T-helper 1 cell treated with Interleukin-12 subunit alpha and Interleukin-12 subunit beta and Interleukin-4 antibody, amounts not matched to agents 30 μg/mL and 1 μg/mL, for 36 hours (primary cell): ENCODE measurements at regions not wholly inside any gene's neighbourhood (a gene's known extent, or its start where the extent isn't known, plus 50 kb on each side); places are given as distances from the start of the nearest gene placed in this dataset.
A peak's percentile ranks its signal among the peaks of the same experiment; 100 is the strongest.
"Not testable (repeated sequence)": the region's sequence is repeated elsewhere in the genome, so short reads cannot be mapped to it uniquely, and the experiment has no call there.

Source experiments
- H3K27ac Mint-ChIP-seq: one replicate; pipeline ENCODE4 v1.8.0; 2021; ENCODE audit warnings: mild to moderate bottlenecking, mixed read lengths
- H3K27me3 Mint-ChIP-seq: one replicate; pipeline ENCODE4 v1.8.0; 2021; ENCODE audit warnings: low read depth, mixed read lengths
- H3K36me3 Mint-ChIP-seq: one replicate; pipeline ENCODE4 v1.8.0; 2021; ENCODE audit warnings: low read depth, mixed read lengths
- H3K4me1 Mint-ChIP-seq: one replicate; pipeline ENCODE4 v1.8.0; 2021; ENCODE audit warnings: low read depth, mixed read lengths
- H3K4me3 Mint-ChIP-seq: one replicate; pipeline ENCODE4 v1.8.0; 2021; ENCODE audit warnings: mild to moderate bottlenecking, moderate library complexity, mixed read lengths
- H3K9me3 Mint-ChIP-seq: one replicate; pipeline ENCODE4 v1.8.0; 2021; ENCODE audit warnings: mixed read lengths

GRCh38 chr1:241447031-241447644 lies 72.4 kb downstream of the FH start:
- Mint-ChIP-seq H3K36me3 (no peaks in the 10 kb centered on the region), H3K27me3 (peaks cover 7% of the 10 kb centered on the region), H3K27ac (no peak overlapping the region), H3K4me3 (no peak overlapping the region), H3K9me3 (peaks cover 8% of the 10 kb centered on the region), H3K4me1 (no peaks in the 10 kb centered on the region)

- no peaks in the 10 kb centered on the region for H3K4me1 Mint-ChIP-seq
- H3K9me3 Mint-ChIP-seq: peaks cover 8% of the 10 kb centered on the region
- H3K27me3 Mint-ChIP-seq: peaks cover 4% of the 10 kb centered on the region
- H3K4me3 Mint-ChIP-seq: no peak overlapping the region
- H3K36me3 Mint-ChIP-seq: no peaks in the 10 kb centered on the region
- no peak overlapping the region for H3K27ac Mint-ChIP-seq
These were observed 74.7 kb downstream of the FH start for GRCh38 chr1:241444836-241445235.

DNA sequence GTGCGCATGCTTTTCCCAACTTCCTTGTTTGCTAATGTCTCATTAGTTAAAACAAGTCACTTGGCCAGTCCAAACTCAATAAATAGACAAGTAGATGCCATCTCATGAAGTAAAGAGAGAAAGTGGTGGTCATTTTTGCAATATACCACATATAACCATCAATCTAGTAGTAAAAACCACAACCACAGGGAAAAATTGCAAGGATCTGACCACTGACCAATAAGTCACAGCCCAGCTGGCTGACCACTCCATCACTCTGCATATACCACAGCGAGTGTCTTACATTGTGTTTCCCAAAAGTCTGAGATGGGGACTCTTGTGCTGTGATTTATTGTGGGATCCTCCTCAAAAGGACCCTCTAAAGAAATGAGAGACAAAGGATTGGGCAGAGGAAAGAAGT lies 76.0 kb downstream of the FH start:
- H3K4me3 Mint-ChIP-seq: no peak overlapping the region
- H3K9me3 Mint-ChIP-seq: peaks cover 8% of the 10 kb centered on the region
- H3K4me1 Mint-ChIP-seq: no peaks in the 10 kb centered on the region
- no peak overlapping the region for H3K27ac Mint-ChIP-seq
- no peaks in the 10 kb centered on the region for H3K36me3 Mint-ChIP-seq
- peaks cover 4% of the 10 kb centered on the region for H3K27me3 Mint-ChIP-seq

- Mint-ChIP-seq H3K27me3 (peaks cover 1% of the 10 kb centered on the region), H3K27ac (no peak overlapping the region), H3K9me3 (peaks cover 8% of the 10 kb centered on the region), H3K36me3 (no peaks in the 10 kb centered on the region), H3K4me3 (no peak overlapping the region), H3K4me1 (no peaks in the 10 kb centered on the region)
These were observed 76.9 kb downstream of the FH start for GRCh38 chr1:241442686-241443085.

DNA sequence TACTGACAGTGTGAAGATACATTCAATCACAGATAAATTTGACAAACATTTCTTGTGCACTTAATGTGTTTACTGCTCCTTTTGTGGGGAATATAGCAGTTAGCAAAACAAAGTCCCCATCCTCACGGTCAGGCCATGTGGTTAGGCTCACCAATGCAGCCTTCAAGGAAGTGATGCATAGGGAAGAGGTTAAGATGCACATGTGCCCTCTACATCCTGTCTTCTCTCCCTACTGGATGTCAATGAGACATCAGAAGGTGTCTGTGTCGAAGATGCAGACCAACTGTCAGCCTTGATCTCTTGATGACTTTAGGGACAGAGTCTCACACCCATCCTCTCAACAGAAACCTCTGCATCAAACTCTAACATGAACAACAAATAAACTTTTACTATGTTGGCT lies 78.7 kb downstream of the FH start:
- Mint-ChIP-seq H3K9me3 (peaks cover 8% of the 10 kb centered on the region), H3K27ac (no peak overlapping the region), H3K27me3 (no peaks in the 10 kb centered on the region), H3K36me3 (no peaks in the 10 kb centered on the region), H3K4me3 (no peak overlapping the region), H3K4me1 (no peaks in the 10 kb centered on the region)

- H3K36me3 Mint-ChIP-seq, H3K4me1 Mint-ChIP-seq, H3K4me3 Mint-ChIP-seq: not testable (repeated sequence)
These were observed 80.9 kb downstream of the FH start for GRCh38 chr1:241438686-241439085.

GRCh38 chr1:241432241-241432640 lies 75.2 kb upstream of the RGS7 start:
- H3K27me3 Mint-ChIP-seq: peaks cover 19% of the 10 kb centered on the region
- no peaks in the 10 kb centered on the region for H3K36me3 Mint-ChIP-seq
- H3K4me1 Mint-ChIP-seq: no peaks in the 10 kb centered on the region
- H3K9me3 Mint-ChIP-seq: no peaks in the 10 kb centered on the region
- H3K4me3 Mint-ChIP-seq: no peak overlapping the region
- no peak overlapping the region for H3K27ac Mint-ChIP-seq

More at GRCh38 chr1:241438686-241439085, 80.9 kb downstream of the FH start:
- H3K9me3 Mint-ChIP-seq, H3K27ac Mint-ChIP-seq, H3K27me3 Mint-ChIP-seq: not testable (repeated sequence)

DNA sequence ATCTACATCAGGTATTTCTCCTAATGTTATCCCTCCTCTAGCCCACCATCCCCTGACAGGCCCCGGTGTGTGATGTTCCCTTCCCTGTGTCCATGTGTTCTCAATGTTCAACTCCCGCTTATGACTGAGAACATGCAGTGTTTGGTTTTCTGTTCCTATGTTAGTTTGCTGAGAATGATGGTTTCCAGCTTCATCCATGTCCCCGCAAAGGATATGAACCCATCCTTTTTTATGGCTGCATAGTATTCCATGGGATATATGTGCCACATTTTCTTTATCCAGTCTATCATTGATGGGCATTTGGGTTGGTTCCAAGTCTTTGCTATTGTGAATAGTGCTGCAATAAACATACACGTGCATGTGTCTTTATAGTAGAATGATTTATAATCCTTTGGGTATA lies 68.1 kb upstream of the RGS7 start:
- H3K9me3 Mint-ChIP-seq, H3K27ac Mint-ChIP-seq, H3K4me1 Mint-ChIP-seq, H3K36me3 Mint-ChIP-seq: not testable (repeated sequence)
- Mint-ChIP-seq H3K27me3 (peaks cover 63% of the 10 kb centered on the region), H3K4me3 (peak overlapping the region; percentile 36)

- Mint-ChIP-seq H3K4me1 (peaks cover 3% of the 10 kb centered on the region), H3K27me3 (peaks cover 61% of the 10 kb centered on the region), H3K4me3 (no peak overlapping the region), H3K36me3 (no peaks in the 10 kb centered on the region), H3K9me3 (no peaks in the 10 kb centered on the region), H3K27ac (no peak overlapping the region)
These were observed 67.5 kb upstream of the RGS7 start for GRCh38 chr1:241424480-241424971.

- peaks cover 54% of the 10 kb centered on the region for H3K27me3 Mint-ChIP-seq
These were observed 66.8 kb upstream of the RGS7 start for GRCh38 chr1:241423541-241424479.

GRCh38 chr1:241422470-241422869 lies 65.5 kb upstream of the RGS7 start:
- peaks cover 3% of the 10 kb centered on the region for H3K4me1 Mint-ChIP-seq
- H3K27me3 Mint-ChIP-seq: peaks cover 50% of the 10 kb centered on the region
- H3K9me3 Mint-ChIP-seq: no peaks in the 10 kb centered on the region
- no peak overlapping the region for H3K27ac Mint-ChIP-seq
- H3K4me3 Mint-ChIP-seq: no peak overlapping the region
- no peaks in the 10 kb centered on the region for H3K36me3 Mint-ChIP-seq

More at GRCh38 chr1:241423541-241424479, 66.8 kb upstream of the RGS7 start:
- Mint-ChIP-seq H3K4me3 (peak overlapping the region; percentile 42), H3K9me3 (no peaks in the 10 kb centered on the region), H3K27ac (no peak overlapping the region), H3K36me3 (no peaks in the 10 kb centered on the region), H3K4me1 (peaks cover 3% of the 10 kb centered on the region)

- H3K27ac Mint-ChIP-seq: no peak overlapping the region
- peaks cover 27% of the 10 kb centered on the region for H3K27me3 Mint-ChIP-seq
These were observed 63.0 kb upstream of the RGS7 start for GRCh38 chr1:241419986-241420385.

GRCh38 chr1:241417258-241417657 lies 60.3 kb upstream of the RGS7 start:
- Mint-ChIP-seq H3K27me3 (peaks cover 13% of the 10 kb centered on the region), H3K27ac (no peak overlapping the region), H3K36me3 (no peaks in the 10 kb centered on the region), H3K9me3 (no peaks in the 10 kb centered on the region), H3K4me1 (no peaks in the 10 kb centered on the region), H3K4me3 (no peak overlapping the region)

More at GRCh38 chr1:241419986-241420385, 63.0 kb upstream of the RGS7 start:
- peaks cover 3% of the 10 kb centered on the region for H3K4me1 Mint-ChIP-seq
- H3K4me3 Mint-ChIP-seq: no peak overlapping the region
- H3K9me3 Mint-ChIP-seq: no peaks in the 10 kb centered on the region
- no peaks in the 10 kb centered on the region for H3K36me3 Mint-ChIP-seq

DNA sequence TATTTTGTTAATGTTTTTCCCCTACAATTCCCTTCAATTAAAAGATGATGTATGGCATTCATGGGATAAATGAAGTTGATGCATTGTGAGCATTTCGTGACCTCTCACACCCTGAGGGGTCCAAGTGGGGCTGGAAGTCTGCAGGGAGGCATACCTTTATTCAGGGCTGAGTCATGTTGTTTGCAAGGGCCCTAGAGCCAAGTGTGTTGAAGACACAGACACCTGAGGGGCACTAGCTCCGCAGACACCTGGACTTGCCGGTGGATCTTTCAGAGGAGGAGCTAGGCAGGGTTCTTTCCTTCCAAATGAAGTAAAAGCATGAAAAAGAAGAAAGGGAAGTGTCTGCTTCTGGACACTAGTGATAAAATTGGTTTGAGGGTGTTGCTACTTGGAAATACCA lies 57.0 kb upstream of the RGS7 start:
- H3K9me3 Mint-ChIP-seq: no peaks in the 10 kb centered on the region
- H3K4me3 Mint-ChIP-seq: no peak overlapping the region

DNA sequence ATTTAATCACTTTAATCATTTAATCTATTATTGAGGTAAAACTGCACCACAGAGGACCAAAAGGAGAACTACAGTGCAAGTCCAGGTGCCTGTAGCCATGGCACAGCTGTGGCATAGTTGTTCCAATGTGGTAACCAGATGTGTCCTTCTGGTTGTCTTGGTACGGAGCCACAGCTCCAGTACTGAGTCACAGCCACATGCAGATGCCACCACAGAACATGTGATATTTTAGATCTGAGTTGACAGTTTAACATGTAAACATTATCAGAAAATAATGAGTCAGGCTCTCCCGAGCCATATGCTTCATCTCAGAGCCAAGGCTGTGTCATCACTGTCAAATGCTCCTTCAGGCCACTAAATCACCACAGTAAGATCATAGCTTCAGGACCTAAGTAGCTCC lies 56.4 kb upstream of the RGS7 start:
- no peaks in the 10 kb centered on the region for H3K36me3 Mint-ChIP-seq
- no peaks in the 10 kb centered on the region for H3K9me3 Mint-ChIP-seq
- H3K4me1 Mint-ChIP-seq: no peaks in the 10 kb centered on the region
- H3K27me3 Mint-ChIP-seq: peaks cover 4% of the 10 kb centered on the region
- H3K4me3 Mint-ChIP-seq: no peak overlapping the region
- H3K27ac Mint-ChIP-seq: no peak overlapping the region

More for the DNA sequence above, 57.0 kb upstream of the RGS7 start:
- no peak overlapping the region for H3K27ac Mint-ChIP-seq
- peaks cover 4% of the 10 kb centered on the region for H3K27me3 Mint-ChIP-seq
- no peaks in the 10 kb centered on the region for H3K36me3 Mint-ChIP-seq
- no peaks in the 10 kb centered on the region for H3K4me1 Mint-ChIP-seq
